Suprapubic skin (tissue), 4 donors: ENCODE measurements at regions not wholly inside any gene's neighbourhood (a gene's known extent, or its start where the extent isn't known, plus 50 kb on each side); places are given as distances from the start of the nearest gene placed in this dataset.

Experiments
- DNase-seq, 2 donors: peaks; one replicate each; pipeline ENCODE4 v3.0.0-alpha.2; 2019; ENCODE audit warnings: low spot score in 2 of 2
- H3K27ac ChIP-seq: fragments of 200-600 bp; sonication (generic); one replicate; pipeline ENCODE4 v1.5.1; 2019
- H3K27me3 ChIP-seq: fragments of 200-600 bp; sonication (generic); one replicate; pipeline ENCODE4 v1.5.1; 2019
- H3K36me3 ChIP-seq: fragments of 200-600 bp; sonication (generic); one replicate; pipeline ENCODE4 v1.5.1; 2019
- H3K4me1 ChIP-seq: fragments of 200-600 bp; sonication (generic); one replicate; pipeline ENCODE4 v1.5.1; 2019
- H3K4me3 ChIP-seq: fragments of 200-600 bp; sonication (generic); one replicate; pipeline ENCODE4 v1.5.1; 2019; ENCODE audit warnings: mild to moderate bottlenecking
- H3K9me3 ChIP-seq: fragments of 200-600 bp; sonication (generic); one replicate; pipeline ENCODE4 v1.5.1; 2019
- EP300 ChIP-seq: sonication (generic); formaldehyde crosslinking; IDR thresholded peaks from one replicate; pipeline ENCODE4 v1.6.1; 2017; ENCODE audit warnings: antibody characterized with exemption
- POLR2A ChIP-seq, 2 donors: fragments of 450-650 bp; IDR thresholded peaks; one replicate each; pipeline ENCODE4 v1.6.1; 2017; ENCODE audit warnings: antibody characterized with exemption in 2 of 2, mild to moderate bottlenecking in 2 of 2, moderate library complexity in 2 of 2
- POLR2AphosphoS5 ChIP-seq, 3 donors: sonication (generic); formaldehyde crosslinking; IDR thresholded peaks; one replicate each; pipeline ENCODE4 v1.6.1; 2017; ENCODE audit warnings: antibody characterized with exemption in 3 of 3
- WGBS: methylation state at CpG from one replicate; pipeline ENCODE4 v1.1.5; 2018; 5-methylcytosine and 5-hydroxymethylcytosine counted together
- TF ChIP-seq, protein P1 (sequence below), 2 donors: fragments of 200-600 bp in 1 of 2; fragments of 450-650 bp in 1 of 2; sonication (generic) in 1 of 2; IDR thresholded peaks; one replicate each; pipeline ENCODE4 v1.5.1; 2016 to 2019; ENCODE audit warnings: antibody characterized with exemption in 2 of 2, mild to moderate bottlenecking in 1 of 2, moderate library complexity in 1 of 2

DNA sequence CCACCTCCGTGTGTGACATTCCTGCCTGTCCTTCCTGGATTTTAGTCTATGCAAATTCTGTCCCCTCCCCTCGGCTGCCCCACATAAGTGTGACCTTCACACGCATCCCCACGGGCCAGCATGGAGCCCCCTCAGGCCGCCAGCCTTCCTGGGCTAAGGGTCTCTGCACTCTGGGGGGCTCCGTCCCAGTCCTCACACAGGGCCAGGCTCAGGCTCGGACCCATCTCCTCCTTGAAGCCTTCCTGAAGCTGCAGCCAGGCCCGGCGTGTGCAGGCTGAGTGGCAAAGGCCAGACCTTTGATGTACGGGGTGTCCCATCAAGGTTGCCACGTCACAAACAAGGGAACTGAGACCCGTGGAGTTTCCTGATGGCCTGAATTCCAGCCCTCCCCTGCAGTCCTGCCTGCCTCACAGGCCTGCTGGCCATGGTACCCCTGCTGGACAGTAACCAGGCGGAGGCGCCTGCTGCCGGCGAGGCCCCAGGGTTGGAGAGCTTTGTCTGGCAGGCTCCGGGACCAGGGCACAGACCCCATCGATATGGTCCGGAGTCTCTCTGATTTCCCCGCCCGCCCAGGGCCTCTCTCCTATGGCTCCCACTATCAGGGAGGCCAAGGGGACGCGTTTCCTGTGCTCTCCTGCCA lies 791.7 kb downstream of the BRD1 start:
- Histone ChIP-seq H3K4me1 (no peaks in the 10 kb centered on the region), H3K27me3 (peaks cover 50% of the 10 kb centered on the region), H3K27ac (no peak overlapping the region), H3K4me3 (no peak overlapping the region), H3K9me3 (no peaks in the 10 kb centered on the region), H3K36me3 (no peaks in the 10 kb centered on the region)
- 86% methylated on average over 11 of the region's 23 CpGs for WGBS
- TF ChIP-seq POLR2AphosphoS5 (IDR thresholded peaks at IDR 0.05) (no peak), POLR2A (IDR thresholded peaks at IDR 0.05) (no peak), EP300 (no peak)
- TF ChIP-seq, protein P1, sequence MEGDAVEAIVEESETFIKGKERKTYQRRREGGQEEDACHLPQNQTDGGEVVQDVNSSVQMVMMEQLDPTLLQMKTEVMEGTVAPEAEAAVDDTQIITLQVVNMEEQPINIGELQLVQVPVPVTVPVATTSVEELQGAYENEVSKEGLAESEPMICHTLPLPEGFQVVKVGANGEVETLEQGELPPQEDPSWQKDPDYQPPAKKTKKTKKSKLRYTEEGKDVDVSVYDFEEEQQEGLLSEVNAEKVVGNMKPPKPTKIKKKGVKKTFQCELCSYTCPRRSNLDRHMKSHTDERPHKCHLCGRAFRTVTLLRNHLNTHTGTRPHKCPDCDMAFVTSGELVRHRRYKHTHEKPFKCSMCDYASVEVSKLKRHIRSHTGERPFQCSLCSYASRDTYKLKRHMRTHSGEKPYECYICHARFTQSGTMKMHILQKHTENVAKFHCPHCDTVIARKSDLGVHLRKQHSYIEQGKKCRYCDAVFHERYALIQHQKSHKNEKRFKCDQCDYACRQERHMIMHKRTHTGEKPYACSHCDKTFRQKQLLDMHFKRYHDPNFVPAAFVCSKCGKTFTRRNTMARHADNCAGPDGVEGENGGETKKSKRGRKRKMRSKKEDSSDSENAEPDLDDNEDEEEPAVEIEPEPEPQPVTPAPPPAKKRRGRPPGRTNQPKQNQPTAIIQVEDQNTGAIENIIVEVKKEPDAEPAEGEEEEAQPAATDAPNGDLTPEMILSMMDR (IDR thresholded peaks at IDR 0.05): no peak
- no peak for DNase-seq

DNA sequence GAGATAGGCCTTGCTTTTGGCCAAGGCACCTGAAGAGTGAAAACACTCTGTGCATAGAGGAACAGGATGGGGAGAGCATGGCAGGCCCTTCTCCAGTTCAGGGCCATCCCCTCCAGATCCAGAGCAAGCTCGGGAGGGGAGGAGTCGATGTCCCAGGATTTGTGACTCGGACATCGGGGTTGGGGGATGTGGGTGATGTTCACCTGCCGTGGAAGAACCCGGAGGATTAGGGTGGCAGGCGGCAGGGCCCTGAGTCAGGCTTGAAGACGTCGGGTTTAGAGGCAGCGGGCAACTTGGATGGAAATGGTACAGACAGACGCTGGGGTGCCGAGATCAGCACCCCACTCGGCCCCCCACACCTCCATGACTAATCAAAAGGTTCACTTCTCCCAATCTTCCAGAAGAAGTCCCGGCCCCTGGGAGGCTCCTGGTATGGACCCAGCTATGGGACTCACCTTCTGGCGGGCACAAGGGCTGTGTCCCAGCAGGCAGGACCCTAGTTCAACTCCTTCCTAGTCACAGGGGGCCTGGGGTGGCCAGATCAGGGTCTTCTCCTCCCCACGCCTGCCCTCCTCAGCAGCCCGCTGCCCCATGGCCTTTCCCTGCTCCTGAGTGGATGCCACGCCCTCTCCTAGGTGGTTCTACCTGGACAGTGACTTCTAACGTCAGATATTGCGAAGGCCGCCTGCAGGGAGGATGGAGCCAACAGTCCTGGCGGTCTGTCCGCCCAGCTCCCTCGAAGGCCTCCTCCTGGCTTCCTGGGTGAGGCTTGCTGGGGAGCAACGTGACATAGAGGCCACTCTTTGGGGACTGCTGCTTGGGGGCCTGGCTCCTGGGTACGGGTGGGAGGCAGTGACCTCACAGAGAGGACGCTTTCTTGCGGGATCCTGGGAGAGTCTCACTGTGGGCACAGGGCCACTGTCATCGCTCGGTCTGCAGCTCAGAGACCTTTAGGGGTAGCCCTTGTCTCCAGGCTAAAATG lies 792.5 kb downstream of the BRD1 start:
- Histone ChIP-seq H3K27me3 (peaks cover 47% of the 10 kb centered on the region), H3K4me1 (no peaks in the 10 kb centered on the region), H3K9me3 (no peaks in the 10 kb centered on the region), H3K27ac (no peak overlapping the region), H3K4me3 (no peak overlapping the region), H3K36me3 (no peaks in the 10 kb centered on the region)
- WGBS: 87% methylated on average over 15 of the region's 30 CpGs
- DNase-seq: no peak
- no peak for TF ChIP-seq POLR2A (IDR thresholded peaks at IDR 0.05)
- no peak for TF ChIP-seq EP300
- no peak for TF ChIP-seq POLR2AphosphoS5 (IDR thresholded peaks at IDR 0.05)
- TF ChIP-seq, protein P1 (IDR thresholded peaks at IDR 0.05): no peak

DNA sequence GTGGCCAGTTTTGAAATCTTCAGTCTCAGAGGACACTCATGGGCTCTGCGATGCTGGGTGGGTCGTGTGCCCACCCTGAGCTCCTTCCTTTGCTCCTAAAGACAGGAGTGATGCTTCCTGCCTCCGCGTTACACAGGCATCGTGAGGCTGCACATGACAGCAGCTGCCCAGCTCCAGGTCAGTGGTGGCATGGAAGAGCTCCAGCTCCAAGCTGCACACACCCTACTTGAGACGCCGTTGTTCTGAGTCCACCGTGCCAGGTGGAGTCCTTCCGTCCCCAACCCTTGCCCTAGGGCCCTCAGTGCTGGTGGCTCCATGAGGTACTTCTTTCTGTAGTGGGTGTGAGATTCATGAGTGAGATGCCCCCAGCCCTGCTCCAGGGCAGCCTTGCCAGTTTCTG lies 794.1 kb downstream of the BRD1 start:
- no peaks in the 10 kb centered on the region for H3K9me3 ChIP-seq
- TF ChIP-seq POLR2AphosphoS5 (IDR thresholded peaks at IDR 0.05): no peak
- no peak for TF ChIP-seq EP300
- TF ChIP-seq POLR2A (IDR thresholded peaks at IDR 0.05): no peak
- TF ChIP-seq, protein P1 (IDR thresholded peaks at IDR 0.05): no peak
- no peak overlapping the region for H3K27ac ChIP-seq
- H3K4me1 ChIP-seq: no peaks in the 10 kb centered on the region
- no peak overlapping the region for H3K4me3 ChIP-seq
- H3K27me3 ChIP-seq: peaks cover 47% of the 10 kb centered on the region
- no peaks in the 10 kb centered on the region for H3K36me3 ChIP-seq
- DNase-seq: no peak
- WGBS: 76% methylated on average over 6 of the region's 9 CpGs

DNA sequence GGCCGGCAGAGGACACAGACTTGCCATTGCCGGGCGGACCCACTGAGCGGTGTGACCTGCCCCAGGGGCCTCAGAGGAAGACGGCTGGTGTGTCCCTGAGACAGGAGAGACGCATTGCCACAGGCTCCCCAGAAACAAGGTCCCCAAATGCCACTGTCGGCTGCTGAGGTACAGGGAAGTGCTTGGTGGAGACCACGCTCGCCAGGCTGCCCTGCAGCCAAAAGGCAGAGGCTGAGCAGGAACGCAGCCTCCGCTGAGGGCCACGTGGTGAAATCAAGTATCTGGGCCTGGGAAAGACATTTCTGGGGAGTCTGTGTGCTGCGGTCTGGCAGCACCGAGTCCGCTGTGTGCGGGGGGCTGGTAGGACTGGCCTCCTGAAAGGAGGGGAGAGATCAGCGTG lies 794.9 kb downstream of the BRD1 start:
- no peak for TF ChIP-seq POLR2AphosphoS5 (IDR thresholded peaks at IDR 0.05)
- TF ChIP-seq, protein P1 (IDR thresholded peaks at IDR 0.05): no peak
- TF ChIP-seq POLR2A (IDR thresholded peaks at IDR 0.05): no peak
- no peak for TF ChIP-seq EP300
- no peaks in the 10 kb centered on the region for H3K4me1 ChIP-seq
- no peaks in the 10 kb centered on the region for H3K9me3 ChIP-seq
- no peak overlapping the region for H3K4me3 ChIP-seq
- H3K36me3 ChIP-seq: no peaks in the 10 kb centered on the region
- no peak for DNase-seq
- peaks cover 54% of the 10 kb centered on the region for H3K27me3 ChIP-seq
- H3K27ac ChIP-seq: no peak overlapping the region
- 74% methylated on average over 15 of the region's 17 CpGs for WGBS

DNA sequence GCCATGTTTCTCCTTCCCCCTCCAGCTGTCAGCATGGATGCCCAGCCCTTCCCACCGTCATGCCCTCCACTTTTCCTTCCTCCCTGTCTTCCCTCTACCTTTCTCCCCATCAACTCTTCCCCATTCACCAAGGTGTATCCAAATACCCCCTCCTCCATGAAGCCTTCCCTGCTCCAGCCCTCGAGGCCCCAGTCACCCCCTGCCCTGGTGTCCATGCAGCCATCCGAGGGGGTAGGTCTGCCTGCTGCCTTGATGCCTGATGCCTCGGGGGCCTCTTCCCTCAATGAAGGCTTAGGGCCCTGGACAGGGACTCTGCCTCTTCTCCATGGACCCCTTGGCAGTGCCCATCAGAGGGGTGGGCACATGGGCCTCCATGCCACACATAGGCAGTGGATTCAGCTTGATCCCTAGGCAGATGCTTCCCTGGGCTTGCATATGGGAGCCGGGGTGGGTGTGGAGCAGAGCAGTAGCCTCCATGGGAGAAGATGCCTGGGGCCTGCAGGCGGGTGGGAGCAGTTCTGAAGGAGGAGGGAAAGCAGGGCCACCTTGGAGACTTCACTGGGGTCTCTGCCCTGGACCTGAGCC lies 795.8 kb downstream of the BRD1 start:
- H3K36me3 ChIP-seq: no peaks in the 10 kb centered on the region
- no peak for DNase-seq
- no peaks in the 10 kb centered on the region for H3K9me3 ChIP-seq
- H3K27me3 ChIP-seq: peaks cover 63% of the 10 kb centered on the region
- no peak overlapping the region for H3K4me3 ChIP-seq
- H3K4me1 ChIP-seq: no peaks in the 10 kb centered on the region
- 36% methylated on average over 4 of the region's 6 CpGs for WGBS
- TF ChIP-seq, protein P1 (IDR thresholded peaks at IDR 0.05): no peak
- TF ChIP-seq POLR2AphosphoS5 (IDR thresholded peaks at IDR 0.05) (no peak), EP300 (no peak)
- H3K27ac ChIP-seq: no peak overlapping the region
